HepG2 (cell line): ENCODE measurements at regions not wholly inside any gene's neighbourhood (a gene's known extent, or its start where the extent isn't known, plus 50 kb on each side); places are given as distances from the start of the nearest gene placed in this dataset.

ENCODE experiments used
- KIAA2018 ChIP-seq: sonication (generic); formaldehyde crosslinking; IDR thresholded peaks from 2 replicates; pipeline ENCODE4 v1.5.0; 2020; ENCODE audit warnings: mild to moderate bottlenecking, missing genetic modification reagents, borderline replicate concordance
- RARA ChIP-seq: IDR thresholded peaks from 2 replicates; pipeline ENCODE4 v1.6.1; 2016; ENCODE audit warnings: missing genetic modification reagents, missing compliant biosample characterization
- RELA ChIP-seq: sonication (generic); formaldehyde crosslinking; IDR thresholded peaks from 2 replicates; pipeline ENCODE4 v1.4.0; 2020; ENCODE audit warnings: missing genetic modification reagents
- ZBTB1 ChIP-seq: sonication (generic); formaldehyde crosslinking; IDR thresholded peaks from 2 replicates; pipeline ENCODE4 v1.4.0; 2020; ENCODE audit warnings: missing genetic modification reagents, borderline replicate concordance

- no peak for TF ChIP-seq RARA
- TF ChIP-seq KIAA2018, result no peak
- TF ChIP-seq RELA (CRISPR knock-in tag), result no peak
- no peak for TF ChIP-seq ZBTB1
Observed at GRCh38 chr4:99708551-99708950, 50.9 kb upstream of the C4orf54 start.
